ENCODE measurements at regions not wholly inside any gene's neighbourhood (a gene's known extent, or its start where the extent isn't known, plus 50 kb on each side); places are given as distances from the start of the nearest gene placed in this dataset.

GRCh38 chr6:68108233-68108835 is 526.7 kb upstream of the ADGRB3 start:
- TF ChIP-seq CTCF (IDR thresholded peaks at IDR 0.05; ENCODE audit: low read depth, low read length), result no peak
- TF ChIP-seq EZH2phosphoT487 (IDR thresholded peaks at IDR 0.05; ENCODE audit: low read depth), result no peak
